ENCODE measurements at regions not wholly inside any gene's neighbourhood (a gene's known extent, or its start where the extent isn't known, plus 50 kb on each side); places are given as distances from the start of the nearest gene placed in this dataset.

DNA sequence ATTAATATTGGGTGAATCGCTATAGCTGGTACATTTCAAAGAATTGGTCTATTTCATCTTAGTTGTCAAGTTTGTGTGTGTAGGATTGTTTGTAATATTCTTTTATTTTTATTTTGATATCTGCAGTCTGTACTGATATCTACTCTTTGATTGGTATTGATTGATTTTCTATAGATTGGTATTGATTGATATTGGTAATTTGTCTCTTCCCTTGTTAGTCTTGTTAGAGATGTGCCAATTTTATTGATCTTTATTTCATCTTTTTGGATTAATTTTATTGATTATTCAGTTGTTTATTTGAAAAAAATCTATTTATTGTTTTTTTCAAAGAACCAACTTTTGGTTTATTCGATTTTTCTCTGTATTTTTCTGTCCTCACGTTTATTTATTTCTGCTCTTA, 61.4 kb downstream of the TM2D3 start:
- no peak for DNase-seq

DNA sequence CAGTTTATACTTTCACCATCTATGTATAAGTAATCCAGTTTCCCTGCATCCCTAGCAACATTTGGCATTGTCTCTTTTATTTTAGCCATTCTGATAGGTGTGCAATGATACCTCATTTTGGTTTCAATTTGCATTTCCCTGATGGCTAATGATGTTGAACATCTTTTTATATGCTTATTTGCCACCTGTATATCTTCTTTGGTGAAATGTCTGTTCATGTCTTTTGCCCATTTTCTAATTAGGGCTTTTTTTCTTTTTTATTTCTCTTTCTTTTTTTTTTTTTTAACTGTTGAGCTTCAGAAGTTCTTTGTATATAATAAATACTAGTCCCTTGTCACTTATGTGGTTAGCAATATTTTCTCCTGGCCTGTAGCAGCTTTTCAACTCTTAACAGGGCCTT, 68.9 kb downstream of the TM2D3 start:
- no peak for DNase-seq

DNA sequence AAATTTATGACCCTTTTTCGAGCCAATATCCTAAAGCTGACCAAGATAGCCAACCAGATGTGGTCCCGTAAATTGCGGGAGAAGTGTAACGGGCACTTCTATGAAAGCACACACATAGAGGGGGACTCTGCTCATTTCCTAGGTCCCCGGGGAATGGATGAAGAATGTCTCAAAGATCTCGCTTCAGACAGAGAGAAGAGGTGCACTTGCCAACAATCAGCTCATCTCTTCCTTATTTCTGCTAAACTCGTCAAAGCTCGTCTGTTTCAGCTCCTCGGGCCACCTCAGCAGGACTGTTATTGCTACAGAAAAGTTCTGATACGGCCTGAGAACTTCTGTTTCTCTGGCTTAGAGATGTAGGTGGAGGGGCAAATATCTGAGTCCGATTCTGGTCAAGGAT, 71.8 kb downstream of the TM2D3 start:
- DNase-seq: no peak

DNA sequence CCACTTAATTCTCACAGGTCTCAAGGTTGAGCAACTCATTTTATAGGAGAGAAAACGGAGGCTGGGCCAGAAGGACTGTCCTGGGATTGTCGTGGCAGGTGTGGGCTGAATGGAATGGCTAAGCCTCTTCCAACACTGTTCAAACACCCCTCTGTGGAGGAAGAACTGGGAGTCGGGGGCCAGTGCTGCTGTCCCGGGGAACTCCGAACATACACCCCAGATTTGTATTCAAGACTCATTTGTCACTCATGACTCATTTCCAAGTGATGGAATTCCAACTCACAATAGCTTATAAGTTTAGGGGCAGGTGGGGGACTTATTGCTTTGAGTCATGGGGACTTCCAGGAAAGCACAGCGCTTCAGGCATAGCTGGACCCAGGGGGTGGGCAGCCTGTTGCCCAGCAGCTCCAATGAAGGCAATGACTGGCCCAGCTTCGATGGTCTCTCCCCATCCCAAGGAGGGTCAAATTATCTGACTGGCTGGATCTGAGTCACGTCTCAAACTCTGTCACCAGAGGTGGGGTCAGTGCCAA, 72.5 kb downstream of the TM2D3 start:
- DNase-seq: no peak

DNA sequence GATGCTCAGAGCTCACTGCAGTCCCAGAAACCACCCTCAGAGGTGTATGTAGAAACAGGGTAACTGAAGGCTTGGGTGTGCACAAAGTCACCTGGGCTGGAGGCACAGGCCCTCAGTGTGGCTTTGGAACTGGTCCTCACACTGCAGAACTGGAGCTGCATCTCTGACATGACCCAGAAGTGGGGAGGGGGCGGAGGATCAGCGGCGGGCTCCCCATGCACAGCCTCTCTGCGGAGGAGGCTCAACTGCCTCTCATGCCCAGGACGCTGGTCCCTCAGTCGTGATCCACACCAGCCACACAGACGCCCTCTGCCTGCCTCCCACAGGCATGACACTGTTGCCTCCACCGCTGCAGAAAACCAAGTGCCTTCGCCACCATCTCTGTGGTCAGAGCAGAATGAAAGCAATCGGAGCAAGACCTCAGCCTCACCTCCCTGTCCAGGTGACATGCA, 73.7 kb downstream of the TM2D3 start:
- no peak for DNase-seq

DNA sequence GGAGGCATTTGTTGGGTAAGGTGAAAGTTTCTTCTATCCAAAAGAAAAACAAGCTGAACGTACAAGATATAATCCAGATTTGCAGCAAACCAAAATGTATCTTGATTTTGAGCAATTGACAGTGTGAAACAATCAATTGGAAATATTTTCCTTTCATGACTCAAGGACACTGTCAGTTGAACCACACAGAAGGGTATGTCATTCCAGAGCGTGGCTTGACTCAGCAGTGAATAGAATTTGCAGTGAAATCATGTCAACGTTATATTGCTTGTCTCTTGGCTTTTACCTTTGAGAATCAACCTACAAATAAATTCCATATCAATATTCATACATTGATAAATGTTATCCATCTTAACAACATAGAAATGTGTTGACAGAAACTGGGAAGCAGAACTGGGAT, 78.2 kb downstream of the TM2D3 start:
- no peak for DNase-seq

DNA sequence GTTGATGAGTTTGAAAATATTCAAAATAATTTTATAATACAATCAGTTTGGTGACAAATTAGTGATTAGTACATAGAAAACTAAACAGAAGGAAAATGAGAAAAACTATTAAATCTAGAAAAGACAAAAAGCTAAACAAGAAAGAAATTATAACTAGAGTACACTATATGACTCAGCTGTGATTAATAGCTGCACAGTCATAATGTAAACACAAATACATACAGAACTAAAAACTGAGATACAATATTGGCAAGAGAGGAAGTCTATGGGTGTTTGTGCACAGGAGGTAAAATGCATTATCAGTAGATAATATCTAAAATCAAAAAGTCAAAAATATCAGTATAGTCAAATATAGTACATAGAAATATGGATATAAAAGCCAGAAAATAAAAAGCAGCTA, 80.7 kb upstream of the PCSK6 start:
- DNase-seq: no peak

DNA sequence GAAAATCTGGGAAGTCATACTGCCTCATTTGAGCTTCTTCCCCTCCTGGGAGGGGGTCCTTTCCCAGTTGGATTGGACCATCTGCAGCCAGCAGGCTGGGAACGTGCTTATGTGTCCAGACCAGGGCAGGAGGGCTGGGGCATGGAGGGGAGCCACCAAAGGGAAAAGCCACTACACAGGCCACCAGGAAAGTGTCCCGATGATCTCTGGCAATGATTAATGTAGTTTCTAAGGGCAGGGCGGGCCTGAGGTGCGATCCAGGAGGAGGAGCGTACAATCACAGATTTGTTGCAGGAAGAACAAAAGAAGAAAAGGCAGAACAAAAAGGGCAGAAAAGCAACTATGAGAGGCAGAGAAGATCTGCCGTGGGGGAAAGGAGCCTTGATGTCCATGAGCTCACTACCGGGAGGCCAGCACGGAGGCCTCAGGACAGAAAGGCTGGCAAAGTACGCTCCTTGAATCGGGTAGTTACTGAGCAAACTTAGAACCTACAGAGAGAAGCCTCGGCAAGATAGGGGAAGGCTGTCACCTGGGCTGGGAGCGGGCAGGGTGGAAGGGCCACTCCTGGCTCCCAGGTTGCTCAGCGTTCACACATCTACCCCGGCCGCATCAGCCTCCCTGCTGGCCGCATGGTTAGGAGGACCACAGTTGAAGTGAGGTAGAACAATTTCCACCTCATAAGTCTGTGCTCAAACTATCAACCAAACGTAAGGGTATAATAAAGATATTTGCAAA, 79.5 kb upstream of the PCSK6 start:
- no peak for DNase-seq

DNA sequence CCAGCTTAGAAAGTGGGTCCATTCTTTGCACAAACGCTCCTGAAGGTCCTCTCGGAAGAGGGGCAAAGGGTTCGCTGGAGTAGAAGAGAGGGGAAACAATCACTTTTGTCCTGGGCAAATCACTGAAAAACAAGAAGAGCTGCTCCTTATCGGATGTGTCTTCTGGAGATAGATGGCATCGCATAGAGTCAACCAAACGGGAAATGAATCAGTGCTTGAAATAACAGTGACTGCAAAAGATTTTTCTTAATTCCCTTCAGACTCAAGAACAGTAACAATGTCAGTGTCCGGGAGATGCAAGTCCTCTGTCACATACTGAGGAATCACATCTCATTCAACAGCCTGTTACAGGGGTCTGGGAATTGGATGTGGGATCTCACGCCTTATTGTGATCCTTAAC, 78.8 kb upstream of the PCSK6 start:
- DNase-seq: no peak

DNA sequence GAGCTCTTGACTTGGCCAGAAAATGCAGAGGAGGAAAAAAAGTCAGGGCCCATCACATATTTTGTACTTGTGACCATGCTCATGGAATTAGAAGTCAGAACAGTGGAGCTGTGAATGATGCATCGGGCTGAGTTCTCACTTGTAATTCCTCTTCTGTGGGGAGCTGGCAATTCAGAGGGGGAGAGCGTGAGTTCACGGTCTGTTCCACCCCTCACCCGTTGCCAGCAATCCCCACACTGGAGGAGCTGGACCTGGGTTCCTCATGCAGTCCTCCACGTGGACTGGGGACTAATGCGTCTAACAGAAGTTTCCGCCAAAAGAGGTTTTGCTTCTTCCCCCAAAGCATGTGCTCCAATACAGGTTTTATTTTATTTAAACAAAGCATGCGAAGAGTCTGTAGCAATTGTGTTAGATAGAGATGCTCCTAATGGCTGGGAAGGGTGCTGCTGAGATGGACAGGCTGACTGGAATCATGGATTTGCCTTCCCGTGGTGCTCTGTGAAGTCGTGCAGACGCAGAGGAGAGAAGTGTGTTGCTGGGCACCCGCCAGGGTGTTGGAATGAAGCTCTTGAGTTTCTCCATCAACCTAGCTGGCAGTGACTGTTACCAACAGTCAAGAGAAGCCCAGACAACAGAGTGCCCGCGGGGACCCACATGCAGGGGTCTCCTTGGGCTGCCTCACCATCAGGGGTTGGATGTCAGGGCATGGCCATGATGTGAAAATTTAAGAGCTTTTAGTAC, 77.4 kb upstream of the PCSK6 start:
- no peak for DNase-seq

DNA sequence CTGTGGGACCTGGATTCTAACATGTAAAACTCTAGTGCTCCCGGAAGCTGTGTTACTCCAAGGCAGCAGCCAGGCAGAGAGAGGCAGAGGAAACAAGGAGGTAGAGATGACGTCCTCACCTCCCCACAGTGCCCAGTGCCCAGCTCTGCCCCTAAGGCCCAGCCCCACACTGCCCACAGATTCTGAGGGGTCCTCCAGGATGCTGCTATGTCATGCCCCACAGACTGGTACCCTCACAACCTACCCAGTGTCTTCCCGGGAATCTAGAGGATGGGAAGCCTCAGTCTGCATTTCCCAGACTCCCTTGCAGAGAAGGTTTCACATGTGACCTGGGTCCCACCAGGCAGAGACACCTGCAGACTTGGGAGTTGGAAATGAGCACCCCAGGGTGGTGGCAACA, 75.9 kb upstream of the PCSK6 start:
- DNase-seq: no peak

DNA sequence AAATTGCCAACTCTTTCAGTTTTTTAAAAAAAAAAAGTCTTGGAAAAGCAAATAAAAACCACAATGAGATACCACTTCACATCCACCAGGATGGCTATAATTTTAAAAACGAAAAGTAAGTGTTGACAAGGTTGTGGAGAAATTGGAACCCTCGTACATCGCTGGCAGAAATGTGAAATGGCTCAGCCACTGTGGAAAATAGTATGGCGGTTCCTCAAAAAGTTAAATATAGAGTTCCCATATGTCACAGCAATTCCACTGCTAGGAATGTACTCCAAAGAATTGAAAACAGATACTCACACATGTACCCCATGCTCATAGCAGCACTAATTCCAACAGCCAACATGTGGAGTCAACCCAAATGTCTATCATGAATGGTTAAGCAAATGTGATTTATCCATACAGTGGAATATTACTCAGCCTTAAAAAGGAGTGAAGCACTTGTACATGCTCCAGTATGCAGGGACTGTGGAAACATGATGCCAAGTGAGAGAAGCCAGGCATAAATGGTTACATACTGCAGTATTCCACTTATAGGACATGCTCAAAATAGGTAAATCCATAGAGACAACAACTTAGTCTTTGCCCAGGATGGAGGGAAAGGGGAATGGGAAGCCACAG, 73.8 kb upstream of the PCSK6 start:
- DNase-seq: no peak

DNA sequence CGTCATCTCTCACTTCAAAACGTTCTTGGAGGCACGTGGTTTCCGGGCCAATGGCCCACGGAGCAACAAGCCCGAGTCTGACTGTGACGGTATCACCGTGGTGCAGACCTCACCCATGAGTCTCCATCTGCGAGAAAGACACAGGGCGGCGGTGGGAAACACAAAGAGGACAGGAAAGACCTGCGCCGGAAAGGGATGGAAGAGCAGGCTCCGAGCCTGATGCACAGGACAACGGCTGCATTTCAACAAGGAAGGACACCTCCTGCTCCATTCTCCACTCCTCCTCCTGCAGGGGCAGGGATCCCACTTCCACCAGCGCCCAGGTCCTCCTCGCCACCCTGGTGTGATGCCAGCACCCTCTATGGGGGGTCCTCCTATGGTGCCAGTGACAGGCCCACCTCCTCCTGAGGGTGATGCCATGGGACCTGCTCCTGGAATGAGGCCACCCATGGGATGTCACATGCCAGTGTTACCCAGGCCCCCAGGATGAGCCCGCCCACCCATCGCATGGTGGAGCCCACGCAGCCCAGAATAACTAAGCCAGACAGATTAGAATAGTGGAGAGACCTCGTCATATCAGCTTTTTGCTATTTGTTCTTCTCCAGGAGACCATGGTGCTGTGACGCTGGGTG, 73.0 kb upstream of the PCSK6 start:
- DNase-seq: no peak

DNA sequence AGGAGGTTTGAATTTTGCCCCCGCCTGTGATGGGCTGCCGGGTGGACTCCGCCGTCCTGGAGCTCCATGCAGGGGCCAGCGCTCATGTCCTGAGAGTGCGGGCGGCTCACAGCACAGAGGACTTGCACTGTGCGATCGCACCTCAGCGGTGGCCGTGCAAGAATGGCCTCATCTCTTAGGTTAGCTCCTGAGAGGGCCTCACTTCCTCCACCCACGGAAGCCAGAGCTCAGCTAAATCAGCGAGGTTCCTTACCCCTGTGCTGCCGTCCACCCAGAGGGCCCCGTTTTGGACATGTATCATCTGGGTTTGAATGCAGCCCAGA, 72.0 kb upstream of the PCSK6 start:
- no peak for DNase-seq

DNA sequence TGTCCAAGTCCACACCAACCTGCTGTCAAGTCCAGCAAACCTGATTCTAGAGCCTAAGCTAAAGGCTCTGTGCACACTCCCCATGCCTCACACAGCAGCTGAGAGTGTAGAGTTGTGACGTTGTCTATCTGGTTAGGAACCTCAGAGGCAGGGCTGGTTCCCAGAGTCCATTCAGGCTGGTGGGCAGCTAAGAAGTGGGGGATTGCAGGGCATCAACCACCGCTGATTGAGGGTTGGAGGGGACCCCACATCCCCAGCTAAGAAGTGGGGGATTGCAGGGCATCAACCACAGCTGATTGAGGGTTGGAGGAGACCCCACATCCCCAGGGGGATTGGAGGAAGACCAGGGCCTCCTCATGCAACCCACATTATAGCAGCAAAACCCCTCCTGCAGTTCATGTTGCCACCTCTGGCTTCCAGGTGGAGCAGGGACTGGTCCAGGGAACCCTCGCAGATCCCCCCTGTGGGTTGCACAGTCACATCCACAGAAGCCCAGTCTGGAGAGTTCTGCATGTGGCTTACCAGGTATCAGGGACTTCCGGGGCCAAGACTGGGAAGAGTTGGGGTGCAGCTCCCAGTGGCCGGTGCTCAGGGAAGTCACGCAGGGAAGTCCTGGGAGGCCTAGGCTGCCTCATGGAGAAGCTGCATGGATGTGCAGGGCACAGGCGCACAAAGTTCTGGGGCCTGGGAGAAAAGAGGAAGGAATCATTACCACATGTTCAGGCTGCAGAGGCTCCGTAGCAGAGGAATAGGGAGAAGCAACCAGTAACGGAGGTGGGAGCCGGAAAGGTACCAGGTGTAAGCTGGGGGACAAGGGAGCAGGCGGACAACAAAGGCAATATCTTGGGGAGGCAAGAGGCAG, 71.4 kb upstream of the PCSK6 start:
- DNase-seq: no peak

DNA sequence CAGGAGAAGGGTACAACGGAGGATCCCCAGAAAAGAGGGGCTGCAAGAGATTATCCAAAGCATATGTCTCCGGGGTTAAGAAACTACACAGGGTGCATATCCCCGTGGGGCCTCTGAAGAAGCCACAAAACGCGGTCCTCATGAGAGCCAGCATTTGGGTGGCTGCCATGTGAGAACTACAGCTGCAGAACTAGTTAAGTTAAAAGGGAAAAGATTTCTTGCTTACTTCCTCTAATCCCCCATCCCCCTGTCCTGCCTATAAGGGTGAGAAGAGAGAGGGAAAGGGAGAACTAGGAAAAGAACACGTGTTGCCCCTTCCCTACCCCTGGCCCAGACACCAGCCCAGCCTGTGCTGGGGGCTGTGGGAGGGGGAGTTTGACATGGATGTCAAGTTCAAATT, 70.4 kb upstream of the PCSK6 start:
- DNase-seq: no peak

DNA sequence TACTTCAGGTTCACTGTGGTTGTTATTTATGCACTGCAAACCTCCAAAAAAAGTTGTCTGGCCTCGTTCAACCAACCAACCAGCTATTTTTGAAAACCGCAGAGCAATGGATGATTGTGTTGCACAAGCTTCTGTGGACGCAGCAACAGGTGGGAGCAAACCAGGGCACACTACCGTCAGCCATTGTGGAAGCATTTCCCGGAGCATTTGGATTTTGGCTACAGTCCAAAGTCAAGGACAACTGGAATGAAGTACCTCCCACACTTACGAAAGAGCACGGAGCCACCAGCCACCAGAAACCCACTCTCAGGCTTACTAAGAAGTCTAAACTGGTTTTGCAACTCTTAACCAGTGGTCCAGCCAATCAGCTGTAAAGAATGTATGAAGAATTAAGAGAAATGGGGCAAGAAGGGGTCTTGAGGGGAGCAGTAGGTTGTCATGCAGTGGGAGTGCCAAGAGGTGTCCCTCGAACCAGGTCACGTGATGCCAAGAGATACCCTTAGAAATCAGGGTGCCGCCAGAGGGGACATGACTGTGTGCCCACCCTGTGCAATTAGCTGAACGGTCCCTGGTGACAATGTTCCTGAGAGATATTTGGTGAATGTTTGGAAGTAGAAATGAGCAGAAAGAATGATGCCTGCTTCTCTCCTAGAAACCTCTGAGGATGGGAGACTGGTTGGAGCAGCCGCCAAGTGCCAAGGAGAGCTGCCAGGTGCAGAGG, 68.9 kb upstream of the PCSK6 start:
- no peak for DNase-seq

DNA sequence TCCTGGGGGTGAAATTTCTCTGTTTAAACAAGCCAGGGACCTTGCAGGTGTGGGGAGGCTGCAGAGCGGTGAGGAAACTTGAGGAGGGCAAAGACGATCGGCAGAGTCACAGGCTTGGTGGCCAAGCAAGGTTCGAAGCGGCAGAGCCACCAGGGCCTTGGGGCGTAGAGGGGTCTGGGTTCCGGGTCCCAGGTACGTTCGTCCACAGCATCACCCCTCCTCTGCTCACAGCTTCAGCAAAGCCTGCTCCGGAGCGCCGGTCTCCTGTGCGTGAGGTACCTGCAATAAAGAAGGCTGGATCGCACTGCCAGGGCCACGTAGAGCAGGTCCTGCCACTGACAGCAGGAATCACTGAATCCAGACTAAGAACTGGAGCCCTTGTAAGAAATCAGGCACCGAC, 66.8 kb upstream of the PCSK6 start:
- DNase-seq: no peak

DNA sequence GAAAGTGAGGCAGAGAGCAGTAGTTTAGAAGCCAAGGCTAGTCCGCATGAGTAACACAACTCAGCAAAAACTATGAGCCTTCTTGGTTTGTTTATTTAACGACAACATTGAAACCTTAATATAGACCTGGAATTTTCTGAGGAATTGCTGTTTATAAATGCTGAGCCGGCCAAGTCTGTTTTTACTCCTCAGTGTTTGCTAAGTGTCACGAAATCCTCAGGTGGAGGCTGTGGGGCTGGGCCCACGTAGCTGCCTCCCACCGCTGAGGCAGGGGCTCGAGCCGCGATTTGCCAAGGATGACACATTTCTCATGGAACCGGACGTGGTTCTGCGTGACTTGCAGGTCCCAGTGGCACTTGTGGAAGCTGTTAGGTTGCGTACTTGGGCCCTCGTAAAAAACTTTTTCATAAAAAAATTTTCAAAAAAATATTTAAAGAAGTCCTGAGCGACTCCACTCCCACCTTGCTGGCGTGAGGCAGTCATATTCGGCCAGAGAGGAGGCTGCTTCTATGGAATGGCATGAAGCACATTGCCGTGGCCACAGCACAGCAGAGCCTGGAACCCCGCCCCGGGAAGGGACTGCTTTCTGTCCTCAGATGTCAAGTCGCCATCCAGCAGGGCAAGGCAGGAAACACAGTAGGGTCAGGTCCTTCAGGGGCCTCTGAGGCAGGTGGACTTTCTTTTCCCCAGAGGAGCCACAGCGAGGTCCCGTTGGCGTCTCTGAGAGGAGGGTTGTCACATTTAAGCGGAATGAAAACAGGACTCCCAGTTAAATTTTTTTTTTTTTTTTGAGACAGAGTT, 64.8 kb upstream of the PCSK6 start:
- no peak for DNase-seq

DNA sequence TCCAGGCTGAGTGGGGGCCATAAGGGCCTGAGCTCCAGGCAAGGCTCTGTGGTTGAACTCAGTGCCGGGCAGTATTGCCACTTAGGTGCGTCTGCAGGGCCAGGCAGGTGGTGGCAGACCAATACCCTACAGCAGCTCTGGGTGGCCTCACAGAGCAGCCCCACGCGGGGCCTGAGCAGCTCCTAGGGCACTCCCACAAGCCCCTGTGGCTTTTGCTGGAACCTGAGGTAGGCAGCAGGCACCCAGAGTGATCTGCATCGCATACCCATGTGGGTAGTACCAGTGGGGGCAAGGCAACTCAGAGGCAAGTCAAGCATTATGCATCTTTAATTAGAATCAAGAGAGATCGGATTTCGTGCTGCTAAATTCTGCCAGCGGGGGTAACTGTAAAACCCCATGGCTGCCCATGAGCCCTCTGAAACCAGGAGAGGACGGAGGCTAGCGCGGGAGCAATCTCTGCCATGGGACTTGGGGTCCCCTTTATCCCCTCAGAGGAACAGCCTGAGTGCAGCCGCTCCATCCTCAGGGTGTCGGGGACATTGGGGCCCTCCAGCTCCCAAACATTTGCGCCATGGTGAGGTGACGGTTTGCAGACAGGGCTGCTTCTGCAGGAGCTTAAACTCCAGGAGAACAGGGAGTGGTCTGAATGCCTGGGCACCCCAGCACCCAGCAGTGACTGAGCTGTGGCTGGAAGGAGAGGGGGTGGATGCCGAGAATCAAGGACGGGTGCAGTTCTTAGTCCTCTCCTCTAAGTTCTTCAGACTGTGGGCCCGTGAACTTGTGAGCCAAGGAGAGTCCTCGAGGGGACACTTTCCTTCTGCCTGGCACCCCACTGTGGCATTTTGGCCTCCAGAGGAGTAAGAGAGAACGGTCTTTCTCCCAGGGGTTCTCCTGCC, 62.4 kb upstream of the PCSK6 start:
- DNase-seq: no peak
